Left renal pelvis (tissue), 4 donors: ENCODE measurements at regions not wholly inside any gene's neighbourhood (a gene's known extent, or its start where the extent isn't known, plus 50 kb on each side); places are given as distances from the start of the nearest gene placed in this dataset.
"Not testable (repeated sequence)": the region's sequence is repeated elsewhere in the genome, so short reads cannot be mapped to it uniquely, and the experiment has no call there.

Experiments used
- DNase-seq, 4 donors: peaks; one replicate each; pipeline ENCODE4 v3.0.0-alpha.2; 2013; ENCODE audit warnings: low read depth in 4 of 4, low spot score in 3 of 4

DNA sequence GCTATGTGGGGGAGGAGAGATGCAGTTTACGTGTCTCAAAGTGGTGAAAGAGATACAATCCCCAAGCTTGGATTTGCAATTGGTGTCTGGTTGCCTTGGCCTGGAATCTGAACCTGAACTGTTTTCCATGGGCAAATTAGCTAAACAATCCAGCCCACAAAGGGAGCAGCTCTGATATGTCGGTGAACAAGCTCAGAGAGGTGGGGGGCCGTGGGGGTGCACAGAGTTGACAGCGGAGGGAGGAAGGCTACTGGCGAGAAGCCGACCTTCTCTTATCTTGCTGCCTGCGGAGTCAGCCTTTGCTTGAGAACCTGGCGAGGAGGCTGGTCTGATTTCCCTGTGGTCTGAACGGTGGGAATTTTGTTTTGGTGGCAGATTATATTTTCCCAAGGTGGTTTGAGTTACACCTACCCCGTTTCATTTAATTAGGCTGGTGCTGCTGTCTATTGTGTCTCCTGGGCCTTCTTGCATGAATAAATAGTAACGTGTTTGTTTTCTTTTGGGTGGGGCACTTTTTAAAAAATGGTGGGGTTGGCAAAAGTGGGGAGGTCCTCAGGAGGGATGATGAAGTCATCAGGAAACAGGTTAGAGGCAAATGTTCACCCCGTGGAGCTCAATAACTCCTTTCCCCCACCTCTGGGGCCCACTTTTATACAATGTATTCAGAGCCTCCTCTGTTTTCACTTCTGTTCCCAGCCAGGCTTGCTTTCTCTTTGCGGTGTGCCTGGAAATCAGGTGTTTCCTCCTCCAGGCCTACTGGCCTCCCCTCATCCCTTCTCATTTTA, 80.9 kb upstream of the IGFBP5 start:
- no peak for DNase-seq

DNA sequence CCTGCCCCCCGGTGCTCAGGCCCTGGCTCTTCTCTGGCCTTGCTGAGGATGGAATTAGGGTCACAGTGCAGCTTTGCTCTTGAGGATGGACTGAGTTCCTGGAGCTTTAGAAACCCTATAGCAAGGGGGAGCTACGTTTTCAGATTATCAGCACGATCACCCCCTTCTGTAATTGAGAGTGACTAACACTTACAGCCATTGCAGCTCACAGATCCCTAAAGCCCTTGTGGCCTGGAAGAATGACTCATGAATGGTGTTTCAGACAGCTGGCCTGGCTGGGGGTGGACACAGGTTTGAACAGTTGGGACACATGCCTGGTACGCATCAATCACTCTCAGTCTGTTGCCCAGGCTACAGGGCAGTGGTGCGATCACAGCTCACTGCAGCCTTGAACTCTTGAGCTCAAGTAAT, 79.7 kb upstream of the IGFBP5 start:
- DNase-seq, result peak in 1 of 4 donors; percentile 31

DNA sequence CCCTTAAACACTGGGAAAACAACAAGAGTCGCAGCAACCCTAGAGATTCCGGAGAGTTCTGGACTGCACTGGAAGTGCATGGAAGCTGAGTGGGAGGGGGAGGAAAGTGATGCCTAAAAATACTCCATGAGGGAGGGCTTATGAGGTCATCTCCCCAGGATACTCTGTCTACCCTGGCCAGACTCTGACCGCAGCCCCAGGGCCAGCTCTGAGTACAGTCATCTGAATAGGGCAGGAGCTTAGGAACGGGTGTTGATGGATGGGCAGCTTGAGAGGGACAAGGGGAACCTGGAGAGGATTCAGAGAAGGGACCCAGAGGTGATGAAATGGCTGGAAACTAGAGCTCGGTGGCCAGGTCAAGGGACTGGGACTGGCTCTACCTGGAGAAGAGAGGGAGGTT, 79.3 kb upstream of the IGFBP5 start:
- no peak for DNase-seq

DNA sequence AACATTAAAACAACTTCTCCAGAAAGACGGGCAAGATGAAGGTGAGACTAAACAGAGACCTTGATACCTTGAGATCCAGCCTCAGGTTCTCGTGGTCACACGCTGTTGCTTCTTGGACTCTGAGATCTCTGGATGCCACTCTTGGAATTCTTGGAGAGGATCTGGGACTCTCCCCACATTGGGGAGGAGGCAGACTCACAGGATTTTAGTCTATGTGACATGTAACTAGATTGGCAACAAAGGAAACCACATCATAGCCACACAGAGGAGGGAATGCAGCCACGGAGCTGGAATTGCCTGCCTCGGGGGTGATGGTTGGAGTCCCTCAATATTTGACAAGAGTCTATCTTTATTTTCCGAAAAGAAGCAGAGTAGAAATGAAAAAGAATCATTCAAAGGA, 78.8 kb upstream of the IGFBP5 start:
- DNase-seq, result no peak

DNA sequence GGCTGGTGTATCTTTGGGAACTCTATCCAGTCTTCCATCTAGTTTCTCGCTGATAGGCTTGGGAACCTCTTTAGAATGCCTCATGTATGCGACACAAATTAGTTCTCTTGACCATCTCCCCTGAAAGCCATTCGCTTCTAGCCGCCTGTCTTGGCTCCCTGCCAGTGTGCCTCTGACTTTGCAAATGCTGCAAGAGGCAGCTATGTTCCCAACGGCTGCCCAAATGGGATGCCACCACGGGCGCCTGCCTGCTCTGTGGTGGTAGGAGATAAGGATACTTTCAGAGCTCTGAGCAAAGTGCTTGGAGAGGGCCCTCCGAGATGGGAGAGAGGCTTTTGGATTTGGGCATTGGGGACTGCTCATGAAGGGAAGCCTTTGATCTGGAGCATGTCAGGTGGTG, 77.7 kb upstream of the IGFBP5 start:
- DNase-seq, result no peak

DNA sequence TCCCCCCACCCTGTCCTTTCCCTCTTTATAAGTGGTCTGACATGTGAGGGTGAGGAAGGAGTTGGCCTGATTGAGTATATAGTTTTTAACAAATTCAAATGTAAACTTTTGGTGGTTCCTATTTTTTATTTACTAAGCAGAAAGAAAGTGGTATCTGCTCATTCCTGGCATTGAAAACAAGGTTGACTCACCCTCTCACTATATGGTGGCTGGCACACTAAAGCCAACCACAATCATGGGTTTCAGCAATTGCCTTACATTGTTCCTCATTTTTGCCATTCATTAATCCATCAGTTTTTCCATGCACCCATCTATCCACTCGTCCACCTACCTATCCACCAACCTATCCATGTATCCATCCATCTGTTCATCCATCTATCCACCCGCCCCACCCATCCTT, 75.4 kb upstream of the IGFBP5 start:
- DNase-seq, result no peak

DNA sequence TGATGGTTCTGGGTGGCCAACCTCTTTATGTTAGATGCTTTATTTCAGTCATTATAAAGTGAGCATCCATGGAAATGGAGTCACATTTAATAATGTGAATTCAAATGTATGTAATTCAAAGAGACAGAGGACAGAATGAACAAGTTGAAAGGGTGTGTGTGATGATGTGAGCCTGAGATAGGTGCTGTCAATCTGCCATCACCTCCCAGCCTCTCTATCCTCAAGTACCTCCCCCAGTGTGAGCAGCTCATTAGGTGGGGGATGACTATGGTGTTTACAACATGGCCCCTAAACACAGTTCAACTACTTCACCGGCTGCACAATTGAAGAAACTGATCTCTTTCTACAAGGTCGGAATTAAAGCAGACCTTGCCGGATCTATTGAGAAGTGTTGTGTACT, 74.7 kb upstream of the IGFBP5 start:
- DNase-seq, result no peak

DNA sequence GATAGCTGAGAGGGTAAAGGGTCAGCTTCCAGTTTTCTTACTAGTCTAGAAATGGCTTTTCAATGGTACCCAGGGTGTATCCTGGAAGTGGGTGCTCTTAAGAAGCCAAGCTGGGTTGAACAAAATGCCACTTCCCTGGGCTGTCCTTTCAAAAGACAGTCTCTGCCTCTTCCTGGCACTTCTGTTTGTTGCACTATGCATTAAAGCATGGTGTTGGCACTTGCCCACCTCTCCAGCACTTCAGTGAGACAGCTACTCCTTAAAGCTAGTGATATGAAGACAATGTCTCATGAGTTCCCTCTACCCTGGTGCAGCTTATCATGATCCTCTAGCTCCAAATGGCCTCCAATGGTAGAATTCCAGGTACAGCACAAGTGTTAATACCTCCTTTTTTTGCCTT, 74.3 kb upstream of the IGFBP5 start:
- no peak for DNase-seq

DNA sequence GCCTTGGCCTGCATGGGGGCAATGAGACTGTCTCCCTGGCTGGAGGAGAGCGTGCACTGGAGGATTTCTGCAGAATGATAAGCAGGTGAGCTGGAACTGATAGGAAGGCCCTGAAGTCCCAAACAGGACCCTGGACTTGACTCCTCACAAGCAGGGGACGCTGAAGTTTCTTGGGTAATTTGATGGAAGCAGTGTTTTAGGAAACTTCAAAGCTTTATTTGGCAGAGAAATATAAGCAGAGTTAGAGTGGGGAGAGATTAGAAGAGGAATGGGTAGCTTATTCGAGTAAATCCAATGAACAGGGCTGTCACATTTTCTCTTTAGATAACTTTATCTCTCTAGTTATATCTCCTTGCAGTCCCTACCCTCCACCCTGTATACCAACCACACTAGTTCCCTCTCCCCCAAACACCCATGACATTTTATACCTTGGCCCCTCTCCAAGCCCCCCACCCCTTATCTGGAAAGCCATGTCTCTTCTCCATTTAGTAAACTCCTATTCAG, 73.6 kb upstream of the IGFBP5 start:
- no peak for DNase-seq

DNA sequence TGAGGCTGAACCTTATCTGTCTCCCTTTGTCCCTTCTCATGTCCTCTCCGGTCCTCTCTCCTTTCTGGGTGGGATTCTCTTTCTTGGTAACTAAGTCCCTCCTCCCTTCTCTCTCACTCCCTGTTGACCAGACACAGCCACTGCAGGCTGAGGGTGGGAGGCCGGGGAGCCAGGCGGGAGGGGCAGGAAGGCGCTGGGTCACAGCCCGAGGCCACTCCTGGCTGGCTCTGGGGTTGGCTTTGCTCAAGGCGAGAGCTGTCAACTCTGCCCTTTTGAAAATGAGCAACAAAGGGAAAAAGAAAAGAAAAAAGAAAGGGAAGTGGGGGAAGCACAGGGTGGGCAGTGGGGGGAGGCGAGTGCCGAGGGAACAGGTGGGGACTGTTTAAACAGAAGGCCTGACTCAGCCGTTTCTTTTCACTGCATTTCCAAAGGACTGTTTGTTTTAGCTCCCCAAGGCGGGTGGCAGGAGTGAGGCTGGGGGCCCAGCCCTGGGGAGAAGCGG, 70.5 kb upstream of the IGFBP5 start:
- peak in 1 of 4 donors; percentile 32 for DNase-seq

DNA sequence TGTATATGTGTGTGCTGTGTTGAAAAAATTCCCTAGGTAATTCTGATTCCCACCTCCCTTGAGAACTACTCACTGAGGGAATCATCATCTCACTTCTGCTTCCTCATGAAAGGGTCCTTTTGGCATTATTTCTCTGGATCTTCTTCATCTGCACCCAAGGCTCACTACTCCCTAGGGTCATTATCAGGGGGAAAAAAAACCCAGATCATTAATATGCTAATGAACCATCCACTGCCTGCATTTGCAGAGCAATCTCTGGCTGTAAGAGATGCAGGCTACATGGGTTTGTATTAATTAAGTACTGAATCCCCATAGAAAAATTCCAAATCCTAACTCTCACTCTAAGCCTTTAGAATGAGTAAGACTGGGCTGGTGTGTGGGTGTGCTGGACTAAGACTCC, 68.0 kb upstream of the IGFBP5 start:
- no peak for DNase-seq

DNA sequence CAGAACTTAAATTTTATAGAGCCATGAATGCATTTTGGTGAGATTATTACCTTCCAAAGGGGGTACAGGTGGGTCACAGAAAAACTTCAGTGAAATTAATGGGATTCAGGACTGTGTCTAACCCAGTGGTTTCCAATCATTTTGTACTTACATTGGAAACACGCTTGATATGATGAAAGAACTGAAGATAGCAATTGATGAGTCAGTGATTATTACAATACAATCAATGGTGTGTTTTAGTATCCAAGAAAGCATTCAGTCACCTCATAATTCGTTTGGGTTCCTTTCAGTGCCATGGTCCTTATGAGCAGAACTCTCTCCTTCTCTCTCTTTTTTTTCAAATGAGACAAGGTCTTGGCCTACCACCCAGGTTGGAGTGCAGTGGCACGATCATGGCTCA, 66.5 kb upstream of the IGFBP5 start:
- DNase-seq, result no peak

DNA sequence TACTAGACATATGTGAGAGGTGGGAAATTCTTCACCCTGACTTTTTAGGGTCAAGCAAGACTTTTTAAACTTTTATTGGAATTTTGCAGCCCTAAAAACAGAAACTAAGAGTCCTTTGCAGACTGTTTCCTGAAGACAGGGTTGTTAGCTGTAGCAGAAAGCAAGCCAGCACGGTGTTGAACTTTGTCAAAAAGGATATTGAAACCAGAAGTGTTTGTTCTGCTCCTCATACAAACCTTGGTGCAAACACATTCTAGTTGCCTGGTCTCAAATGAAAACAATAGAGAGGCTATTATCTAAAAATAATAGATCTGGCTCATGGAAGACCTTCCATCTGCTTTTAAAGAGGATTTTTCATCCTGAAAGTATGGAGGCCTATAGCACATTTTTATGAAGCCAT, 65.8 kb upstream of the IGFBP5 start:
- no peak for DNase-seq

DNA sequence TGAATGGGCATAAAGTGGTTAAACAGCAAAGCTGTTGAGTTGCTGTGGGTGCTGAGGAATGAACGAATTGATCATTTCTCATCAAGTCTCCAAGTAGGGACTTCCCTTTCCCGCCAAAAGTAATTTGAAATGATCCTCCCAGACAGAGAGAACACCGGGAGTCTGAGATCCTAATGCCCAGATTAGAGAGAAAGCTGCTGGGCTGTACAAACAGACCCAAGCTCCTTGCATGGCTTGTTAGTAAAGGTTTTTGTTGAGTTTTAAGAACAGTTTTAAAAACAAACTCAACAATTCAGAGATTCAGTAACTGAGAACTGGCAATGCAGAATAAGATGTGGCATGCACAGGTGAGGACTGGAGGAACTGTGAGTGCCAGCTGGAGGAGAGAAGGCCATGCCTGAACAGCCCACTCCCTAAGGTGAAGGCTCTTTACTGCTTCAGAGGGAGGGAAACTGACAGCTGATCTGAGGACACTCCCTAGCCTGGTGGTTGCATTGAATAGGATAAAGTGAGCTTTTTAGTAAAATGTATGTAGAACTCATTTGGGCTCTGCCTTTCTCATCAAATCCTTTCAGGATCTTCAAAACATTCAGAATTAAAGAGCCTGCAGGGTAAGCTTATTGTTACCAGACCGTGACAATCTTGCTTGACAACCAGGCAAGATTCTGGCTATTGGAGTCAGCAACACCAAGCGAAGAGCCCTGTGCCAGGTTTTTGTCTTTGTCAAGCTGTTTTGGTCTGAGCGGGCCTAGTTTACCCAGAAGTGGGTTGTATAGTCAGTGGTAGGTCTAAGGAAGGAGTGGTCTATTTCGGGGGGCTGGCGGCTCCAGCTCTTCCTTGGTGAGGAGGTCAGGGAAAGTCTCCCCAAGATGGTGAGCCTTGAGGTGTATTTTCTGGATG, 63.2 kb upstream of the IGFBP5 start:
- DNase-seq, result no peak

DNA sequence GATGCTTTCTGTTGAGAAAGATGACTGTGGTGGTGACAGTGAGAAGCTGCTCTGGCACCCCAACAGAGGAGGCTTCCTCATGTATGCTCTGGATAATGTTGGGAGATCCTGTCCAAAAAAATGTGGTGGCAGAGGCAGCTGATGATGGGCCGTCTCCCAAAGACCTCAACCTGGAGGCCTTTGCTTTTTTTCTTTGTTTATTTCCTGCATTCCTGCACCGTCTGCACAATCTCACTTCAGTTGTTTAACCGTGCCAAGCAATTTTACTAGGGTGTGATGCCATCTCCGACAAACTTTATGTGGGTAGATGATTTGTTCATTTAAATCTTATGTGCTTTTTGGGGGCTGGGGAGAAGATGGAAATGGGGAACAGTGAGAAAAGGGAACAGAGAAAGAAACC, 62.2 kb upstream of the IGFBP5 start:
- no peak for DNase-seq

DNA sequence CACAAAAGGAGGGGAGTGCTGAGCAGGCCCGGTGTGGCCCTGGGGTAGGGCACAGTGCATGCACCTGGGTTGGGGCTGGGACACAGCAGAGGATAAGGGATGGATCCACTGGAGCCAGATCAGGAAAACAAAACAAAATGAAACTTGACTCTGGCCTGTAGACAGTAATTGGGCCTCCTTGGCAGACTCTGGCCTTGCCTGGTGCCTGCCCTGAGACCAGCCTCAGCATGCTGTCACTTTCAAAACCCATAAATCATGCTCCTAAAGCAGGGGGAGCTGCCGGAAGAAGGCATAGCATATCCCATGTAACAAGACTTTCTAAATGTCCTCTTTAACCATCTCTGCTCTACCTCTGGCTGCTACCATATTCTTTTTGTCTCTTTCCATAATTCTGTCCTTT, 61.1 kb upstream of the IGFBP5 start:
- no peak for DNase-seq

DNA sequence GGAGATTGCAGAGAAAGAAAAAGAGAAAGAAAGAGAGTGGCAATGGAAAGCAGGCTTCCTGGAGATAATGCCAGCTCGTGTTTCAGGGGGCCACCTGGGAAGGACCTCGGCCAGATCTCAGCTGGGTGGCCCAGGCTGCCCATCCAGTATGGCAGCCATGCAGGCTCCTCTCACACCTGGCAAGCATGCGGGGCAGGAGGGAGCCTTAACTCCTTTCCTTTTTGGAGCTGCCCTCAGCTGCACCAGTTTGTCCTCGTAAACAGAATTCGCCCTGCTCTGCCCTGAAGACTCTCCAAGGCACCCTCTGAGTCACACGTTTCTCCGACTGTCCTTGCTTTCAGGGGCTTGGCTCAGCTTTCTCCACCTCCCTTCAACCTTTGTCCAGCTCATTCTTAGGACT, 59.5 kb upstream of the IGFBP5 start:
- no peak for DNase-seq

DNA sequence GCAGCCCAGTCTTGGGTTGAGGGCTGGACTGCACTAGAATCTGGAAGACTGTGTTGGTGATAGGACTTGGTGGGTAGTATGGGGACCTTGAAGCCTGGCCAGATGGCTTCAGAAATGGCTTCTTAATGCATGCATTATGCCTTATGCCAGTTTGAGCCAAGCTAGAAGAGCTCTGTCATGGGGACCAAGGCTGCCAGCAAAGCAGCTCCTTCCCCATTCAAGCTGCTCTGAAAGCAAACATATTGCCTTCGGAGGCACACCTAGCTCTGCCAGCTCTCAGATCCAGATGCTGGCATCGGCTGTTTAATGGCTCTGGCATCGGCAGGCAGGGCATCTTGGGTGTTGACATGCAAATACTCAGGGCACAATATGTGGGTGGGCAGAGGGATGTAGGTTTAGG, 59.0 kb upstream of the IGFBP5 start:
- no peak for DNase-seq

DNA sequence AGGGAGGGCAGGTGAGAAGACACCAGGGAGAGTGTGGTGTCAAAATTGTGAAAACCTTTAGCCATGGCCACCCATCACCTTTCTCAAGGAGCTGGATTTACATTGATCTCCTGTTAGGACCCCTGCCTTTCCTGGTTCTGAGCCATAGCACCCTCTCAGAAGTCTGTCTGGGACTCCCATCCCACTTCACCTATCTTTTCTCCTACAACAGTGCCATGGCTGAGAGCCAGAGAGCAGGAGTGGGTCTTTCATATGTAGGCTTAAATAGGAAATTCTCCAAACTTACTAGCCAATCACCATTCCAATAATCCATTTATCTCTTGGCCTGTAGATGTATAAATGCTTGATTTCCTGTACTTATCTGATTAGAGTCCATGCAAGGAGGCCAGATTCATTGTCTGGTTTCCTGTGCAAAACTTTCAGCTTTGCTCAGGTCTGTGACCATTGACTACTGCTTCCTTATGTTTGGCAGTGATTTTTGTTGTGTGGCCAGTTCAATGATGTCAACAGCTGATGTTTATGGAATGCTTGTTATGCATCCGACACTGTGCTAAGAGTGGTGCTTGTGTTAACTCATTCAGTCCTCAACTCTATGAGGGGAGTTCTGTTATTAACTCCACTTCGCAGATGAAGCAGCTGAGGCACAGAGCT, 57.6 kb upstream of the IGFBP5 start:
- DNase-seq, result no peak

DNA sequence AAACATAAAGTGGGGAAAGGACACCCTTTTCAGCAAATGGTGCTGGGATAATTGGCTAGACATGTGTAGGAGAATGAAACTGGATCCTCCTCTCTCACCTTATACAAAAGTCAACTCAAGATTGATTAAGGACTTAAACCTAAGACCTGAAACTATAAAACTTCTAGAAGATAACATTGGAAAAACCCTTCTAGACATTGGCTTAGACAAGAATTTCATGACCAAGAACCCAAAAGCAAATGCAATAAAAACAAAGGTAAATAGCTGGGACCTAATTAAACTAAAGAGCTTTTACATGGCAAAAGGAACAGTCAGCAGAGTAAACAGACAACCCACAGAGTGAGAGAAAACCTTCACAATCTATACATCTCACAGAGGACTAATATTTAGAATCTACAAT, 55.4 kb upstream of the IGFBP5 start:
- not testable (repeated sequence) for DNase-seq

DNA sequence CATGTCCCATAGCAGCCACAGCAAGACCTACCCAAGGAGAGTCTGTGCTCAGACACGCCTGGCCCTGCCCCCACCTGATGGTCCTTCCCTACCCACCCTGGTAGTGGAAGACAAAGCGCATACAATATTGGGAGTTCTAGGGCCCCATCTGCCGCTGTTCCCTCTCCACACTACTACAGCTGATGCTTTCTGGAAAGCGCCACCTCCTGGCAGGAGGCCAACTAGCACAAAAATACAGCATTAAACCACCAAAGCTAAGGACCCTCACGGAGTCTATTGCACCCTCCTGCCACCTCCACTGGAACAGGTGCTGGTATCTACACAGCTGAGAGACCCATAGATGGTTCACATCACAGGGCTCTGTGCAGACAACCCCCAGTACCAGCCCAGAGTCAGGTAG, 50.9 kb upstream of the IGFBP5 start:
- DNase-seq, result not testable (repeated sequence)
